HepG2 (cell line): ENCODE measurements at regions not wholly inside any gene's neighbourhood (a gene's known extent, or its start where the extent isn't known, plus 50 kb on each side); places are given as distances from the start of the nearest gene placed in this dataset.

Experiments
- ATRX ChIP-seq: sonication (generic); formaldehyde crosslinking; IDR thresholded peaks from 2 replicates; pipeline ENCODE4 v1.4.0; 2020; ENCODE audit warnings: missing genetic modification reagents, borderline replicate concordance
- MAFF ChIP-seq: IDR thresholded peaks from 2 replicates; pipeline ENCODE4 v1.6.1; 2011; ENCODE audit warnings: low read depth, low read length, improper control_type of control experiment
- MAFG ChIP-seq: sonication (generic); formaldehyde crosslinking; IDR thresholded peaks from 2 replicates; pipeline ENCODE4 v1.5.1; 2020; ENCODE audit warnings: mild to moderate bottlenecking, missing genetic modification reagents
- NR2F1 ChIP-seq, 2 experiments: fragments of 450-650 bp in 1 of 2; formaldehyde crosslinking in 1 of 2; IDR thresholded peaks; 2 replicates each; pipeline versions ENCODE4 v1.5.0 to v1.6.1; 2016 to 2020; ENCODE audit warnings: mild to moderate bottlenecking in 1 of 2, missing compliant biosample characterization in 1 of 2, missing genetic modification reagents in 1 of 2, moderate library complexity in 1 of 2
- PAF1 ChIP-seq: IDR thresholded peaks from 2 replicates; pipeline ENCODE4 v1.6.1; 2016; ENCODE audit warnings: missing genetic modification reagents, missing compliant biosample characterization
- PCBP1 ChIP-seq: fragments of 200-400 bp; formaldehyde crosslinking; IDR thresholded peaks from 2 replicates; pipeline ENCODE4 v1.6.1; 2017; ENCODE audit warnings: mild to moderate bottlenecking, low read depth, low read length, borderline replicate concordance
- POGZ ChIP-seq: sonication (generic); formaldehyde crosslinking; IDR thresholded peaks from 2 replicates; pipeline ENCODE4 v1.4.0; 2020; ENCODE audit warnings: mild to moderate bottlenecking, missing genetic modification reagents
- TEAD2 ChIP-seq: sonication (generic); formaldehyde crosslinking; IDR thresholded peaks from 2 replicates; pipeline ENCODE4 v1.9.0; 2021; ENCODE audit warnings: missing genetic modification reagents
- ZBTB20 ChIP-seq: sonication (generic); formaldehyde crosslinking; IDR thresholded peaks from 2 replicates; pipeline ENCODE4 v1.8.1; 2023; ENCODE audit warnings: missing genetic modification reagents, low read depth, mild to moderate bottlenecking, borderline replicate concordance
- ZBTB42 ChIP-seq: sonication (generic); formaldehyde crosslinking; IDR thresholded peaks from 2 replicates; pipeline ENCODE4 v1.5.0; 2020; ENCODE audit warnings: mild to moderate bottlenecking, missing genetic modification reagents
- ZNF207 ChIP-seq: fragments of 450-650 bp; IDR thresholded peaks from 2 replicates; pipeline ENCODE4 v1.6.1; 2016; ENCODE audit warnings: antibody characterized with exemption, borderline replicate concordance
- ZNF510 ChIP-seq: sonication (generic); formaldehyde crosslinking; IDR thresholded peaks from 2 replicates; pipeline ENCODE4 v1.4.0; 2020; ENCODE audit warnings: low read depth, mild to moderate bottlenecking, missing genetic modification reagents
- ZNF546 ChIP-seq: sonication (generic); formaldehyde crosslinking; conservative IDR thresholded peaks from 2 replicates; pipeline ENCODE4 v1.8.1; 2023; ENCODE audit warnings: mild to moderate bottlenecking, missing genetic modification reagents
- TF ChIP-seq, protein P1 (sequence below): sonication (generic); formaldehyde crosslinking; IDR thresholded peaks from 2 replicates; pipeline ENCODE4 v1.4.0; 2020; ENCODE audit warnings: missing genetic modification reagents, mild to moderate bottlenecking, borderline replicate concordance
- TF ChIP-seq, protein P2 (sequence below): sonication (generic); formaldehyde crosslinking; IDR thresholded peaks from 2 replicates; pipeline ENCODE4 v1.5.0; 2020; ENCODE audit warnings: missing genetic modification reagents
- TF ChIP-seq, protein P3 (sequence below): sonication (generic); formaldehyde crosslinking; IDR thresholded peaks from 2 replicates; pipeline ENCODE4 v1.4.0; 2020; ENCODE audit warnings: missing genetic modification reagents
- TF ChIP-seq, protein P4 (sequence below): sonication (generic); formaldehyde crosslinking; IDR thresholded peaks from 2 replicates; pipeline ENCODE4 v1.5.0; 2020; ENCODE audit warnings: mild to moderate bottlenecking, missing genetic modification reagents, borderline replicate concordance

DNA sequence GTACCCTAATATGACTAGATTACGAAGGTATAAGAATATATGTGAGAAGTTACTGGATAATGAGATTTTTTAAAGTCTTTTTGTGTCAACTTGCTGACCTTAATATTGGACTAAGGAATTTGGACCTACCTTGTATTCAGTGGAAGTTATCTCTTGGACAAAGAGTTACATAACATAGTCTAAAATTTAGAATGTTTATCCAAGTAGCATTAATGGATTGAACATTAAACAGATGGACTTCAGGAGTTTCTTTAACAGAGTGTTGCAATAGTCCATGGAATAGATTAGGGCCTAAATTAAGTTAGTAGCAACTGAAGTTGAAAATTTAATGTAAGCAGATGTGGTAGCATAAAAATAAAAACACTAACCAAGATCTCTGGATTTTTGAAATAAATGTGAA is 266.4 kb downstream of the PYDC2 start (continued):
- TF ChIP-seq, protein P1, sequence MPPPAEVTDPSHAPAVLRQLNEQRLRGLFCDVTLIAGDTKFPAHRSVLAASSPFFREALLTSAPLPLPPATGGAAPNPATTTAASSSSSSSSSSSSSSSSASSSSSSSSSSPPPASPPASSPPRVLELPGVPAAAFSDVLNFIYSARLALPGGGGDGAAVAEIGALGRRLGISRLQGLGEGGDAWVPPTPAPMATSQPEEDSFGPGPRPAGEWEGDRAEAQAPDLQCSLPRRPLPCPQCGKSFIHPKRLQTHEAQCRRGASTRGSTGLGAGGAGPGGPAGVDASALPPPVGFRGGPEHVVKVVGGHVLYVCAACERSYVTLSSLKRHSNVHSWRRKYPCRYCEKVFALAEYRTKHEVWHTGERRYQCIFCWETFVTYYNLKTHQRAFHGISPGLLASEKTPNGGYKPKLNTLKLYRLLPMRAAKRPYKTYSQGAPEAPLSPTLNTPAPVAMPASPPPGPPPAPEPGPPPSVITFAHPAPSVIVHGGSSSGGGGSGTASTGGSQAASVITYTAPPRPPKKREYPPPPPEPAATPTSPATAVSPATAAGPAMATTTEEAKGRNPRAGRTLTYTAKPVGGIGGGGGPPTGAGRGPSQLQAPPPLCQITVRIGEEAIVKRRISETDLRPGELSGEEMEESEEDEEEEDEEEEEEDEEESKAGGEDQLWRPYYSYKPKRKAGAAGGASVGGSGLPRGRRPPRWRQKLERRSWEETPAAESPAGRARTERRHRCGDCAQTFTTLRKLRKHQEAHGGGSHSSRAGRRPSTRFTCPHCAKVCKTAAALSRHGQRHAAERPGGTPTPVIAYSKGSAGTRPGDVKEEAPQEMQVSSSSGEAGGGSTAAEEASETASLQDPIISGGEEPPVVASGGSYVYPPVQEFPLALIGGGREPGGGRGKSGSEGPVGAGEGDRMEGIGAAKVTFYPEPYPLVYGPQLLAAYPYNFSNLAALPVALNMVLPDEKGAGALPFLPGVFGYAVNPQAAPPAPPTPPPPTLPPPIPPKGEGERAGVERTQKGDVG (CRISPR knock-in tag): no peak
- TF ChIP-seq NR2F1 (CRISPR knock-in tag; IDR thresholded peaks at IDR 0.05): no peak
- no peak for TF ChIP-seq PAF1 (CRISPR knock-in tag)
- TF ChIP-seq, protein P2, sequence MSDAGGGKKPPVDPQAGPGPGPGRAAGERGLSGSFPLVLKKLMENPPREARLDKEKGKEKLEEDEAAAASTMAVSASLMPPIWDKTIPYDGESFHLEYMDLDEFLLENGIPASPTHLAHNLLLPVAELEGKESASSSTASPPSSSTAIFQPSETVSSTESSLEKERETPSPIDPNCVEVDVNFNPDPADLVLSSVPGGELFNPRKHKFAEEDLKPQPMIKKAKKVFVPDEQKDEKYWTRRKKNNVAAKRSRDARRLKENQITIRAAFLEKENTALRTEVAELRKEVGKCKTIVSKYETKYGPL (CRISPR knock-in tag): peak; percentile 64; the same call in 1 of the 2 replicates
- TF ChIP-seq POGZ (CRISPR knock-in tag): peak; percentile 67; the same call in 1 of the 2 replicates
- no peak for TF ChIP-seq ZBTB20 (CRISPR knock-in tag)
- TF ChIP-seq, protein P3, sequence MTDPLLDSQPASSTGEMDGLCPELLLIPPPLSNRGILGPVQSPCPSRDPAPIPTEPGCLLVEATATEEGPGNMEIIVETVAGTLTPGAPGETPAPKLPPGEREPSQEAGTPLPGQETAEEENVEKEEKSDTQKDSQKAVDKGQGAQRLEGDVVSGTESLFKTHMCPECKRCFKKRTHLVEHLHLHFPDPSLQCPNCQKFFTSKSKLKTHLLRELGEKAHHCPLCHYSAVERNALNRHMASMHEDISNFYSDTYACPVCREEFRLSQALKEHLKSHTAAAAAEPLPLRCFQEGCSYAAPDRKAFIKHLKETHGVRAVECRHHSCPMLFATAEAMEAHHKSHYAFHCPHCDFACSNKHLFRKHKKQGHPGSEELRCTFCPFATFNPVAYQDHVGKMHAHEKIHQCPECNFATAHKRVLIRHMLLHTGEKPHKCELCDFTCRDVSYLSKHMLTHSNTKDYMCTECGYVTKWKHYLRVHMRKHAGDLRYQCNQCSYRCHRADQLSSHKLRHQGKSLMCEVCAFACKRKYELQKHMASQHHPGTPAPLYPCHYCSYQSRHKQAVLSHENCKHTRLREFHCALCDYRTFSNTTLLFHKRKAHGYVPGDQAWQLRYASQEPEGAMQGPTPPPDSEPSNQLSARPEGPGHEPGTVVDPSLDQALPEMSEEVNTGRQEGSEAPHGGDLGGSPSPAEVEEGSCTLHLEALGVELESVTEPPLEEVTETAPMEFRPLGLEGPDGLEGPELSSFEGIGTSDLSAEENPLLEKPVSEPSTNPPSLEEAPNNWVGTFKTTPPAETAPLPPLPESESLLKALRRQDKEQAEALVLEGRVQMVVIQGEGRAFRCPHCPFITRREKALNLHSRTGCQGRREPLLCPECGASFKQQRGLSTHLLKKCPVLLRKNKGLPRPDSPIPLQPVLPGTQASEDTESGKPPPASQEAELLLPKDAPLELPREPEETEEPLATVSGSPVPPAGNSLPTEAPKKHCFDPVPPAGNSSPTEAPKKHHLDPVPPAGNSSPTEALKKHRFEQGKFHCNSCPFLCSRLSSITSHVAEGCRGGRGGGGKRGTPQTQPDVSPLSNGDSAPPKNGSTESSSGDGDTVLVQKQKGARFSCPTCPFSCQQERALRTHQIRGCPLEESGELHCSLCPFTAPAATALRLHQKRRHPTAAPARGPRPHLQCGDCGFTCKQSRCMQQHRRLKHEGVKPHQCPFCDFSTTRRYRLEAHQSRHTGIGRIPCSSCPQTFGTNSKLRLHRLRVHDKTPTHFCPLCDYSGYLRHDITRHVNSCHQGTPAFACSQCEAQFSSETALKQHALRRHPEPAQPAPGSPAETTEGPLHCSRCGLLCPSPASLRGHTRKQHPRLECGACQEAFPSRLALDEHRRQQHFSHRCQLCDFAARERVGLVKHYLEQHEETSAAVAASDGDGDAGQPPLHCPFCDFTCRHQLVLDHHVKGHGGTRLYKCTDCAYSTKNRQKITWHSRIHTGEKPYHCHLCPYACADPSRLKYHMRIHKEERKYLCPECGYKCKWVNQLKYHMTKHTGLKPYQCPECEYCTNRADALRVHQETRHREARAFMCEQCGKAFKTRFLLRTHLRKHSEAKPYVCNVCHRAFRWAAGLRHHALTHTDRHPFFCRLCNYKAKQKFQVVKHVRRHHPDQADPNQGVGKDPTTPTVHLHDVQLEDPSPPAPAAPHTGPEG: no peak
- no peak for TF ChIP-seq ZNF207
- no peak for TF ChIP-seq ZNF510
- TF ChIP-seq, protein P4, sequence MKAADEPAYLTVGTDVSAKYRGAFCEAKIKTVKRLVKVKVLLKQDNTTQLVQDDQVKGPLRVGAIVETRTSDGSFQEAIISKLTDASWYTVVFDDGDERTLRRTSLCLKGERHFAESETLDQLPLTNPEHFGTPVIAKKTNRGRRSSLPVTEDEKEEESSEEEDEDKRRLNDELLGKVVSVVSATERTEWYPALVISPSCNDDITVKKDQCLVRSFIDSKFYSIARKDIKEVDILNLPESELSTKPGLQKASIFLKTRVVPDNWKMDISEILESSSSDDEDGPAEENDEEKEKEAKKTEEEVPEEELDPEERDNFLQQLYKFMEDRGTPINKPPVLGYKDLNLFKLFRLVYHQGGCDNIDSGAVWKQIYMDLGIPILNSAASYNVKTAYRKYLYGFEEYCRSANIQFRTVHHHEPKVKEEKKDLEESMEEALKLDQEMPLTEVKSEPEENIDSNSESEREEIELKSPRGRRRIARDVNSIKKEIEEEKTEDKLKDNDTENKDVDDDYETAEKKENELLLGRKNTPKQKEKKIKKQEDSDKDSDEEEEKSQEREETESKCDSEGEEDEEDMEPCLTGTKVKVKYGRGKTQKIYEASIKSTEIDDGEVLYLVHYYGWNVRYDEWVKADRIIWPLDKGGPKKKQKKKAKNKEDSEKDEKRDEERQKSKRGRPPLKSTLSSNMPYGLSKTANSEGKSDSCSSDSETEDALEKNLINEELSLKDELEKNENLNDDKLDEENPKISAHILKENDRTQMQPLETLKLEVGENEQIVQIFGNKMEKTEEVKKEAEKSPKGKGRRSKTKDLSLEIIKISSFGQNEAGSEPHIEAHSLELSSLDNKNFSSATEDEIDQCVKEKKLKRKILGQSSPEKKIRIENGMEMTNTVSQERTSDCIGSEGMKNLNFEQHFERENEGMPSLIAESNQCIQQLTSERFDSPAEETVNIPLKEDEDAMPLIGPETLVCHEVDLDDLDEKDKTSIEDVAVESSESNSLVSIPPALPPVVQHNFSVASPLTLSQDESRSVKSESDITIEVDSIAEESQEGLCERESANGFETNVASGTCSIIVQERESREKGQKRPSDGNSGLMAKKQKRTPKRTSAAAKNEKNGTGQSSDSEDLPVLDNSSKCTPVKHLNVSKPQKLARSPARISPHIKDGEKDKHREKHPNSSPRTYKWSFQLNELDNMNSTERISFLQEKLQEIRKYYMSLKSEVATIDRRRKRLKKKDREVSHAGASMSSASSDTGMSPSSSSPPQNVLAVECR: no peak
- no peak for TF ChIP-seq ZNF546
- no peak for TF ChIP-seq TEAD2 (CRISPR knock-in tag)
- no peak for TF ChIP-seq MAFF
- TF ChIP-seq PCBP1: no peak
- no peak for TF ChIP-seq MAFG (CRISPR knock-in tag)
- no peak for TF ChIP-seq ATRX (CRISPR knock-in tag)
- TF ChIP-seq ZBTB42: no peak
